Activated CD8-positive, alpha-beta memory T cell treated with anti-CD3 and anti-CD28 coated beads, Interleukin-2, amount 50 U/mL, for 1 hour (primary cell): ENCODE measurements at regions not wholly inside any gene's neighbourhood (a gene's known extent, or its start where the extent isn't known, plus 50 kb on each side); places are given as distances from the start of the nearest gene placed in this dataset.
"Not testable (repeated sequence)": the region's sequence is repeated elsewhere in the genome, so short reads cannot be mapped to it uniquely, and the experiment has no call there.

ENCODE experiments used
- DNase-seq: peaks from one replicate; pipeline ENCODE4 v3.0.0-alpha.2; 2020; ENCODE audit errors: extremely low read depth

- no peak for DNase-seq
These were observed 161.4 kb upstream of the CDH11 start for GRCh38 chr16:65283181-65283651.

DNA sequence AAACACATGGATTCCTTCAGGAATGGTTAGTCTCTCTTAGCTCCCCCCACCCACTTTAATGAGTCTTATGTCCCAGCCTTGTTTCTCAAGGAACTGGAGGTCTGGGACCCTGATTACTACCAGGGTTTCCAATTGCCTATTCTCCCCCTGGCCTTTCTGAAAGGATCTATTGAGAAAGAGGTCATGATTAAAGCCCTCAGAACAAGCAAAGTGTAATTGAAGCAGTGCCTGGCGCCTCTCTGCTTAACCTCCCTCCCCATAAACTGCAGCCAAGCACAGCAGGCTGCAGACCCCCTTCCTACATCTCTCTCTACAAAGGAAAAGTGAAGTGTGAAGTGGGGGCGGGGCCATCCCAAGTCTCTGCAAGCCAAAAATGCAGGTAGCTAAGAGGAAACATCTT lies 159.7 kb upstream of the CDH11 start:
- no peak for DNase-seq

GRCh38 chr16:65280845-65281512 lies 159.1 kb upstream of the CDH11 start:
- no peak for DNase-seq

DNA sequence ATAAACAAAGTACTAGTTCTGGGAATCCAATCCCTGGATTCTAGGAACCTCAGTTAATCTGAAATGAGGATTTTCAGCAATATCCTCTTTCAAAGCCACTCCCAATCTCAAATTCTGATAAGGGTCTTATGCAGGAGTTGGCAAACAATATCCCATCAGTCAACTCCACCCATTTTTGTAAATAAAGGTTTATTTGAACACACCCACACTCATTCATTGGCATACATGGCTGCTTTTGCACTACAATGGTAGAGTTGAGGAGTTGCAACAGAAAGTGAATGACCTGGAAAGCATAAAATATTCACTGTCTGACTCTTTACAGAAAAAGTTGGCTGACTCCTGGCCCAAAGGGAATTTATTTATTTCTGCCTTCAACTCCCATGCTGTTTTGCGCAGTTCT lies 157.7 kb upstream of the CDH11 start:
- no peak for DNase-seq

GRCh38 chr16:65278874-65279273 lies 157.0 kb upstream of the CDH11 start:
- DNase-seq = no peak

DNA sequence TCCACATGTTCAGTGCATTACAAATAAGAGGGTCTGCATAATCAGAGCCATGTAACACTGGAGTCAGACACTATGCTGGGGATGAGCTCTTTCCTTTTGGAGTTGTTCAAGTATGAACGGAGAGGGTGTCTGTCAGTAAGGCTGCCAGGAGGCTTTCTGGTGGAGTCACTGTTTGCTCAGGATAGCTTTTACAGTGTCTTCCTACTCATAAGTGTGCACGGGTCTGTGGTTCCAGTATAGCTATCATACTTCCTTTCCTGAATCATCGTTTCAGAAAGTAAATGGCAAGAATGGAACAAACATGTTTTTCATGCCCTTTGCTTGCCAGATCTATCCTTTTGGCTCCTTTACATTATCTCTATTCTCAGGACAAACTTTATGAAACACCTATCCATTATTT lies 152.7 kb upstream of the CDH11 start:
- no peak for DNase-seq

DNA sequence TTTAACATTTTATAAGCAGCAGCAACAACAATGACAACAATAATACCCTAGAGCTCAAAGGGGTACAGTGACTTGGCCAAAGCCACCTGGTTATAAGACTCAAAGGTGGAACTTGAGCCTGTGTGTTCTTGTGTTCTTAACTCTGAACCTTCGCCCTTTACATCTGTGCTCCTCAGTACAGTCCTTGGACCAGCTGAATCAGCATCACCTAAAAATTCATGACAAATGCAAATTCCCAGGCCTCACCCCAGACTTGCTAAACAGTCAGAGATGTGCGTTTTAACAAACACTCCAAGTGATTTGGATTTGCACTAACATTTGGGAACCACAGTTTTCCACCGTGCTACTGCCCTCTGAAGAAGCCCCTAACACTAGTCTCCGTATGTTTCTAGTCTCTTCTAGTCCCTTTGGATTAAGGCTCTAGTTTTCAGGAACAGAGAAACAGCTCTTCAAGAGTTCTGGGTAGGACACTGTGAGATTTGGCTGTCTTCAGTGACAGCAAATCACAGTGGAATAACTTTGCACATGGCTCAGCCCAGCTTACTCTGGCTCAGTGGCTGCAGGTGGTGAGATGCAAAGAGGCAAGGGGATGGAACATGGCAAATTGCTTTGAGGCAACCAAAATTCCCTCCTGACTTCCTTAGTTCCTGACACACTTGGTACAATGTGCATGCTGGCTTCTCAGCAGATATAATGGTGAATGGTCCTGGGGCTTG lies 151.0 kb upstream of the CDH11 start:
- DNase-seq = no peak

GRCh38 chr16:65271996-65272395 lies 150.1 kb upstream of the CDH11 start:
- DNase-seq = no peak

DNA sequence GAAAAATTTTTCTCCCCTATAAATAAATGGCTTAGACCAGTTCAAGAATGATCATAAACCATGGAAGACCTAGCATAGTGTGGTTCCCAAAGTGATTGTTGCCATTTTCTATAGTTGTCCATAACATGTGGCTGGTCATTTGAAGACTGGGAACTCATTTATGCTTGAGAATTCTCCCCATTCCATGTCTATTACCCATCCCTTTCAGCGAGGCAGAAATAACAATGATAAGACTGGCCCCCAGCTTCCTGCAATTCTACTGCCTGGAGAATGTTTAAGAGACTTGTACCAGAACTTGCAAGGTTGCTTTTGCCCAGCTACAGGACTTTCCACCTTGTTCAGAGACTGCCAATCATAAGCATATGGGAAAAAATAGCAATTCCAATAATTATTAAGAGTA lies 146.5 kb upstream of the CDH11 start:
- no peak for DNase-seq

DNA sequence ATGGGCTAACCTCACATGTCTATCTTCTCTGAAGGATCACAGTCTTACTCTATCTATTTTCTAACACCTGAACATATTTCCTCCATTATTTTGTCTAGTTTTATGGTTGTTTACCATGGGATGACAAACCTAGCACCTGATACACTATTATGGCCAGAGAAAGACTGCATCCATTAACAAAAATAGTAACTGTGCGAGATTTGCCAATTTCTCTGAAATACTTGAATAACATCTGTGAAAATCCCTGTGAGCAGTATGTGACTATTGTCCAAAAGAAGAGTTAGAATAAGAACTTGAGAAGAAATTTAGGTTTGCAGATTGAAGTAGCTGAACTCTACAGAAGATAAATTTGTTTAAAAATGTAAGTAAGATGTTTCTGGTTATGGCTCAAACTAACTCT lies 142.0 kb upstream of the CDH11 start:
- no peak for DNase-seq

DNA sequence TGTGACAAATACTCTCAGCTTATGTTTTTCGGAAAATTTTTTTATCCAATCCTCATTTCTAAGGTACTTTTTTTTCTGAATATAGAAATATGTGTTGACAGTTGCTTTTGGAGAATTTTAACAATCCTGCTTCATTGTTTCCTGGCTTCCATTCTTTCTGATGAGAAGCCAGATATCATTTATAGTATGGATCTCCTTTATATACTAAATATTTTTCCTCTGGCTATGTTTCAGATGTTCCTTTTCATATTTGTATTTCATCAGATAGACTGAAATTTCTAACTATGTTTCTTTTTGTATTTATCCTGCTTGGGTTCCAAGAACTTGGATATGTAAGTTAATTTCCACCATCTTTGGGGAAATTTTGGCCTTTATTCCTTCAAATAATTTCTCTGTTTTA lies 138.9 kb upstream of the CDH11 start:
- no peak for DNase-seq

GRCh38 chr16:65254144-65254543 lies 132.3 kb upstream of the CDH11 start:
- no peak for DNase-seq

DNA sequence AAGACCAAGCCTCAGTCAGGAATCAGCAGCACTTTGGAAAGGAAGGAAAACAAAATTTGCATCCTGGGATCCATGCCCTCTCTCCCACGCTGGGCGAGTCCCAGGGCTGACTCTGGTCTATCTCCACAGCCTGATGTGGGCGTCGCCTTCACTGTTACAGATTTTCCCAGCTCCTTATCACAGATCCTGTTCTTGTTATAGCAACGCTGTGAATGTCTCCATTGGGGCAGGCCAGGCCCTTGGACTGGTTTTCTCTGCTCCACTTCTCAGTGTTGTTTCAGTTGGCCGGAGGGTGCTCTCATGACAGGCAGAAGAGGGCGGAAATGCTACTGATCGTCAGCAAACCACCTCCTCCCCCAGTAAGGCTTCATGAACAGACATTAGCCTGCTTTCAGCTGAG lies 127.9 kb upstream of the CDH11 start:
- DNase-seq = no peak

- no peak for DNase-seq
These were observed 122.9 kb upstream of the CDH11 start for GRCh38 chr16:65244787-65245186.

- DNase-seq = no peak
These were observed 113.7 kb upstream of the CDH11 start for GRCh38 chr16:65235339-65236177.

GRCh38 chr16:65234721-65235320 lies 113.0 kb upstream of the CDH11 start:
- not testable (repeated sequence) for DNase-seq

GRCh38 chr16:65229191-65229662 lies 107.4 kb upstream of the CDH11 start:
- DNase-seq = no peak

DNA sequence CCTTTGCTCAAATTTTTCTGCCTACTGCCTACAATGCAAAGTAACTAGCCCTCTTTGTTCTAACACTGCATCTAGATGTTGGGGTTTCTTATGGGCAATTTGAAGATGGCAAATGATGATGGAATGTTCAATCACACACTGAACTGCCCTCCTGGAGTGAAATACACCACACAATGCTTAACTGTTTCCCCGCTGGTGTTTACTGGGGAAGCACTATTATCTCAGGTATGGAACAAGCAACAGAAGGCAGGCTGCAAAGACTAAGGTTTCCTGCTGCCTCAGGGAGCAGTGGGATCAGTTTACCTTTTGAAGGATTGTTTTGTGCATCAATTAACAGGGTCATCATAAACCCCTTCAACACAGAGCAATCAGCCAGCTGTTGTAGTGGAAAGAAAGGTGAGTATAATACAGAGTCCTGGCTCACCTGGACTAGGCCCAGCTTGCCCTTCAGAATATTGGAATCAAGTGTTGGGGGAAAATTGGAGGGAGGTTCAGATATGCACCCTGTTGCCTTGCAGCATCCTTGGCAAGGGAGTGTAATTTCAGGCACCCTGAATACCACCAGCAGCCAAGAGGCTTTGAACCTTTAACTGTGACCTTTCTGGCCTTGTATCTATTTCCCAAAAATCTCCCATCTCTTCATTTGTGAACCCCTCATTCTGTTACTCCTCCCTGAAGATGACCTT lies 105.4 kb upstream of the CDH11 start:
- no peak for DNase-seq

DNA sequence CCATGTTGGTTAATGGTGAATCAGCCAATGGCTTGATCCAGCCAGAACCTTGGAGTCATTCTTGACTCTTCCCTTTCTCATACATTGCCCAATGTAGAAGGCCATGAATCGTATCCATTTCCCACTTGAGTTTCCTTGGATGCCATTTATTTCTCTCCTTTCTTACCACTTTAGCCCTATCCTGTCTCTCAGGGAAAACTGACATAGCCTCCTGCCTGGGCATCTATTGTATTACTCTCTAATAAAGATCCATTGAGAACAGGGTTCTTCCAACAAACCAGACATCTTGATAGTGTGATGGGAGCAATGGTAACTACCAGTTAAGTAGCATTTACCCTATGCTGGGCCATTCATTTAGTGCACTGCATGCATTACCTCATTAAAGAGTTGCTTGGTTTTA lies 104.2 kb upstream of the CDH11 start:
- no peak for DNase-seq

- DNase-seq = no peak
These were observed 103.6 kb upstream of the CDH11 start for GRCh38 chr16:65225488-65225887.

DNA sequence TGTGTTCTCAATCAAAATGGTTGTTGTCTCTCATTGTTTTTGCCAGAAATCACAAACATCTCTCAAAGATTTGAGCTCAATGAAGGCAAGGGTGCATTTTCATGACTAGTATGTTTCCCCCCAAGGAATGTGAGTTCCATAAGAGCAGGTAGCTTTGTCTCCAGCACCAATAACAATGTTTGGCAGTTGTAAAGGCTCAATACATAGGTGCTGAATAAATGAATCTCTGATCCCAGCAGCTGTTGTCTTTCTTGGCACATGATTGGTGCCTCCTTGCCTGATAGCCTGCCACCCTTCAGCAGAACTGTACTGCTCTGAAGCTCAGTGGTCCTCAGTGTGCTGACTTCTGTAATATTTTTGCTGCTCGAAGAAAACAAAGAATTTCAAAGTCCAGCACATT lies 103.1 kb upstream of the CDH11 start:
- DNase-seq = no peak

DNA sequence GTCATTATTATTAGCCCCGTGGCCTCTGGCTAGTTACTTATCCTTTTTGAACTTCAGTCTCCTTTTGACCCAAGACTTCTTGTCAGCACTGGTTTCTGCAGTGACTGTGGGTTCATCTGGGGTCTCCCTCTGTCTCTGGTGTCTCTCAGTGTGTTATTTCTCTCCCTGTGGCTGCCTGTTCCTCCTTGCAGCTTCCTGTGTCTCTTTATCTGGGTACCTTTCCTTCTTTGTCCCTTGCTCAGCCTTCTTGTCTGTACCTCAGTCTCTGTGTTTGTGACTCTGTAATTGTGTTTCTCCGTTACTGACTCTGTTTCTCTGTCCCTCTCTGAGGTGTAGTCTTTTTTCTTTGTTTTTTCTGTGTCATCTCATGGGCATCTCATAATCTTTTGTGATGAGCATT lies 102.6 kb upstream of the CDH11 start:
- no peak for DNase-seq
